Spleen (tissue), 7 donors: ENCODE measurements at regions not wholly inside any gene's neighbourhood (a gene's known extent, or its start where the extent isn't known, plus 50 kb on each side); places are given as distances from the start of the nearest gene placed in this dataset.

Experiments
- POLR2A ChIP-seq, 3 donors: fragments of 450-650 bp; IDR thresholded peaks; one replicate each; pipeline ENCODE4 v1.5.1; 2017; ENCODE audit warnings: antibody characterized with exemption in 3 of 3, mild to moderate bottlenecking in 1 of 3
- POLR2AphosphoS5 ChIP-seq, 3 donors: sonication (generic); formaldehyde crosslinking; IDR thresholded peaks; one replicate each; pipeline ENCODE4 v1.5.1; 2017; ENCODE audit warnings: antibody characterized with exemption in 3 of 3
- TF ChIP-seq, protein P1 (sequence below), 11 experiments: fragments of 200-600 bp in 7 of 11; fragments of 450-650 bp in 4 of 11; sonication (generic) in 4 of 11; IDR thresholded peaks in 8 of 11; conservative IDR thresholded peaks in 3 of 11; 1 replicate in 7 of 11; 2 replicates in 4 of 11; pipeline versions ENCODE4 v1.4.0 to v1.8.0; 2016 to 2021; ENCODE audit warnings: antibody characterized with exemption in 11 of 11, inconsistent platforms in 4 of 11, mild to moderate bottlenecking in 1 of 11
- donor health status: DM: no; HTN: no; CAD: no; lungs with moderate emphysema.
- donor health status: DM: no; HTN: no; CAD: no.
- donor health status: DM: no; HTN: no; CAD: no.

DNA sequence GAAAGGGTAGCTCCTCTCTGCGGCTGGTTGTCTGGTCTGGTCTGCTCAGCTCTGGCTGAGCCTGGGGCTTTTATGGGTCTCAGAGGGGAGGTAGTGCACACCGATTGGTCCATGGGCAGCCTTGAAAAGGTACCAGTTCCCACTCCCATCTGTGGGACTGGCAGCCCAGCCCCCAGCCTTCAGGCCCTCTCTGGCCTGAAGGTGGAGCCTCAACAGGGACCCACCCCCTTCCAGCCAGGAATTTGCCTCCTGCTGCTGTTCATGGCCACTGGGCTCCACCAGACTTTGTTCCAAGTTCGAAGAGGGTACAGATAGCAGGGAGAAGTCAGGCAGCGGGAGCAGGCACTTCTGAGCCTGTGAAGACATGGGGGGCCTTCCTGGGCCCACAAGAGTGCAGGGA lies 165.3 kb upstream of the SLC27A6 start:
- TF ChIP-seq POLR2A (IDR thresholded peaks at IDR 0.05) (no peak), POLR2AphosphoS5 (IDR thresholded peaks at IDR 0.05) (no peak)
- TF ChIP-seq, protein P1, sequence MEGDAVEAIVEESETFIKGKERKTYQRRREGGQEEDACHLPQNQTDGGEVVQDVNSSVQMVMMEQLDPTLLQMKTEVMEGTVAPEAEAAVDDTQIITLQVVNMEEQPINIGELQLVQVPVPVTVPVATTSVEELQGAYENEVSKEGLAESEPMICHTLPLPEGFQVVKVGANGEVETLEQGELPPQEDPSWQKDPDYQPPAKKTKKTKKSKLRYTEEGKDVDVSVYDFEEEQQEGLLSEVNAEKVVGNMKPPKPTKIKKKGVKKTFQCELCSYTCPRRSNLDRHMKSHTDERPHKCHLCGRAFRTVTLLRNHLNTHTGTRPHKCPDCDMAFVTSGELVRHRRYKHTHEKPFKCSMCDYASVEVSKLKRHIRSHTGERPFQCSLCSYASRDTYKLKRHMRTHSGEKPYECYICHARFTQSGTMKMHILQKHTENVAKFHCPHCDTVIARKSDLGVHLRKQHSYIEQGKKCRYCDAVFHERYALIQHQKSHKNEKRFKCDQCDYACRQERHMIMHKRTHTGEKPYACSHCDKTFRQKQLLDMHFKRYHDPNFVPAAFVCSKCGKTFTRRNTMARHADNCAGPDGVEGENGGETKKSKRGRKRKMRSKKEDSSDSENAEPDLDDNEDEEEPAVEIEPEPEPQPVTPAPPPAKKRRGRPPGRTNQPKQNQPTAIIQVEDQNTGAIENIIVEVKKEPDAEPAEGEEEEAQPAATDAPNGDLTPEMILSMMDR (IDR thresholded peaks at IDR 0.05 in 8 of 11, conservative IDR thresholded peaks at IDR 0.05 in 3 of 11): no peak
